ENCODE measurements at regions not wholly inside any gene's neighbourhood (a gene's known extent, or its start where the extent isn't known, plus 50 kb on each side); places are given as distances from the start of the nearest gene placed in this dataset.

DNA sequence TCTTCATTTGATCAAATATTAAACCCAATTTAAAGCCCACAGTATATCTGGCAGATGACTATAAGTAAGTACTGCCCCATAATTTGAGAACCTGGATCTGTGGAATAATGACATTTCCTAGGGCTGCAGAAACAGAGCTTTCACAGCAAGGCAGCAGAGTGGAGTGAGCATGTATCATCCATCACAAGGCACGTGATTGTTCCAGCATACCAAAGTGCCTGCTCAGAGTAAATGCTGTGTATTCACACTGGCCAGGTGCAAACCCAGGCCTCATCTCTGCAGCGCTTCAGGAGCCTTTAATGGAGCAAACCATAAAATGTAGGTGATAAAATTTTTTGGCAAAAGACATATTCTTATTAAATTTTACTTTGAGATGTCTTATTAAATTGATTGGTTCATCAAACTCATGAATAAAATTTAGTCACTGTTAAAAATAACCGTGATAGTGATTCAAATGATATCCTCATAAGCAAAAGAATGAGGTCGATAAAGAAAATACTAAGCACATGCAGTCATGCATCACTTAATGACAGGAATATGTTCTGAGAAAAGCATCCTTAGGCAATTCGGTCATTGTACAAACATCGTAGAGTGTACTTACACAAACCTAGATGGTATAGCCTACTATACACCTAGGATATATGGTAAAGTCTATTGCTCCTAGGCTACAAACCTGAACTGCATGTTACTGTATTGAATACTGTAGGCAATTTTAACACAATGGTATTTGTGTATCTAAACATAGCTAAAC lies 99.3 kb upstream of the SLC24A5 start:
- no peak overlapping the region for H3K4me3 Mint-ChIP-seq
- no peak for ATAC-seq (replicated peaks; ENCODE audit: extremely low read depth, poor library complexity, severe bottlenecking)
- H3K4me1 Mint-ChIP-seq: no peaks in the 10 kb centered on the region
- H3K9me3 Mint-ChIP-seq: peaks cover 6% of the 10 kb centered on the region
- H3K27ac Mint-ChIP-seq (ENCODE audit: low read depth): no peak overlapping the region
- no peaks in the 10 kb centered on the region for H3K36me3 Mint-ChIP-seq (ENCODE audit: insufficient read depth)
- no peak for DNase-seq (ENCODE audit: low spot score in 2 of 2)
- no peaks in the 10 kb centered on the region for H3K27me3 Mint-ChIP-seq

DNA sequence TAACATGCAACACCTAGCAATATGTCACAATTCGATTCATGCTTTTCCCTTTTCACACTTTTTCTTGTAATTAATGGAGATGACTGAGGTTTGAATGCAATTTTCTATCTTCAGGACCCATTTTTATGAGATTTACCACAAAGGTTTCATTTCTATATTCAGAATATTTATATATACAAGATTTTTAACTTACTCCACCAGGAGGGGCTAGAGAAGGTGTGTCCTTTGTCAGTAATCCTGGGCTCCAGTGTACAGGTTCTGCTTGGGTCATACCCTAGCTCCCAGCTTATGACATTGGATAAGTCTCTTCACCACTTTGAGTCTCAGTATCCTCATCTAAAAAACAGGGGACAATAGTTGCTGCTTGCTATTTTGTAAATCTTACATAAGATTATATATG lies 95.7 kb upstream of the SLC24A5 start:
- ATAC-seq (replicated peaks; ENCODE audit: extremely low read depth, poor library complexity, severe bottlenecking): no peak
- no peaks in the 10 kb centered on the region for H3K4me1 Mint-ChIP-seq
- H3K36me3 Mint-ChIP-seq (ENCODE audit: insufficient read depth): no peaks in the 10 kb centered on the region

DNA sequence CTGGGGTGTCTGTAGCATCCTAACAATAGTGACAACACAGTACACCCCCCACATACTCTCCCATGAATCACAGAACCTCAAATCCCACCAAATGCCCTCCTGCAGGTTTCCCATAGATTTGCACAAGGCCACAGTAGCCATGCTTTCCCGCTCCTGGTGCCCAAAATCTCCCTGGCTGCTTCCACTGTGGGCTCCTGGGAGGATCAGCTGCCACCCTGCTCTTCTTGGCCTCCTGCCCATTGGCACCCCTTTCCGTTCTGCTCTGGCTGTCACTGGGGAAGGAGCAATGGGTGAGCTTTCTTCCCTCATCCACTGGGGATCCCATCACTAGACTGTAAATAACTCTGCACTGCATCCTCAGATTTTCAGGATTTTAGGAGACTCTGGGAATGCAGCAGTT lies 92.1 kb upstream of the SLC24A5 start:
- no peak for DNase-seq (ENCODE audit: low spot score in 2 of 2)
- no peak overlapping the region for H3K4me3 Mint-ChIP-seq
- no peak for ATAC-seq (replicated peaks; ENCODE audit: extremely low read depth, poor library complexity, severe bottlenecking)
- H3K27ac Mint-ChIP-seq (ENCODE audit: low read depth): no peak overlapping the region
- no peaks in the 10 kb centered on the region for H3K27me3 Mint-ChIP-seq
- no peaks in the 10 kb centered on the region for H3K9me3 Mint-ChIP-seq
- no peaks in the 10 kb centered on the region for H3K4me1 Mint-ChIP-seq
- no peaks in the 10 kb centered on the region for H3K36me3 Mint-ChIP-seq (ENCODE audit: insufficient read depth)

More for the DNA sequence above, 95.7 kb upstream of the SLC24A5 start:
- Mint-ChIP-seq H3K4me3 (no peak overlapping the region), H3K27me3 (no peaks in the 10 kb centered on the region), H3K27ac (ENCODE audit: low read depth) (no peak overlapping the region), H3K9me3 (no peaks in the 10 kb centered on the region)
- no peak for DNase-seq (ENCODE audit: low spot score in 2 of 2)

DNA sequence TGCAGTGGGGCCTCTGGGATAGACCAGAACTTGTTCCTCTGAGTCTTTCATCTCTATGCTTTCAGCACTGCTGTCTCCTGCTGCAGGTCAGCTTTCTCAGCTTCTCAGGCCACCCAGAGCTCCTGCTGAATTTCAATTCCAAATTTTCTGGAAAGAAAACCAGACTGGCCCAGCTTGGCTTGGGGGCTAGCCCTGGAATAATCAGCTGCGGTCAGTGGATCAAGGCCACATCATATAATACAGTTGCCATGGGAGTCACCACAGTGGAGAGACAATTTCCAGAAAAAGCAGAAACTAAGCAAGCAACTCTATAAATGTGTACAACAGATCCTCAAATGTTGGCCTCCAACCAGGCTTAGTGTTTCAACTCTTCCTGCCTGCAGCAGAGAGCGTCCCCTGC lies 91.1 kb upstream of the SLC24A5 start:
- no peaks in the 10 kb centered on the region for H3K9me3 Mint-ChIP-seq
- ATAC-seq (replicated peaks; ENCODE audit: extremely low read depth, poor library complexity, severe bottlenecking): no peak
- no peaks in the 10 kb centered on the region for H3K4me1 Mint-ChIP-seq
- H3K27ac Mint-ChIP-seq (ENCODE audit: low read depth): no peak overlapping the region
- no peaks in the 10 kb centered on the region for H3K27me3 Mint-ChIP-seq
- no peak for DNase-seq (ENCODE audit: low spot score in 2 of 2)
- H3K36me3 Mint-ChIP-seq (ENCODE audit: insufficient read depth): no peaks in the 10 kb centered on the region
- no peak overlapping the region for H3K4me3 Mint-ChIP-seq

DNA sequence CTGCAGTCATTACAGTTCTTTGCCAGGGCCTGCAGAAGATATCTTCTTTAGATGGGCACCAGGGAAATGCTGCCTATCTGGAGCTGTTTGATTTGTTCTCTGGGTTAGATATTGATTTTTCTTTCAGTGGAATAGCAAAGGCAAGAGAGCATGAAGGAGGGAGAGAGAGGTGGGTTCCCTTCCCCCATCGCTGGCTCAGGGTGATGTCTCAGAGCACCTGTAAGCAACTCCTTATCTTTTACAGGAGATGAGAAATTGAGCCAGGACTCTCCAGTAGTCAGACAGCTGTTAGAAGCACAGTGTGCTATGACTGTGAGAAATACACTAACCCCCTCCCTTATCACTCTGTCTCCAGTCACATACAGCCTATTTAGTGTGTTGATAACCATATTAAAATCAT lies 89.3 kb upstream of the SLC24A5 start:
- ATAC-seq (replicated peaks; ENCODE audit: extremely low read depth, poor library complexity, severe bottlenecking) (no peak), DNase-seq (ENCODE audit: low spot score in 2 of 2) (no peak)
- H3K4me1 Mint-ChIP-seq: no peaks in the 10 kb centered on the region
- H3K9me3 Mint-ChIP-seq: no peaks in the 10 kb centered on the region
- H3K36me3 Mint-ChIP-seq (ENCODE audit: insufficient read depth): no peaks in the 10 kb centered on the region
- no peaks in the 10 kb centered on the region for H3K27me3 Mint-ChIP-seq
- H3K27ac Mint-ChIP-seq (ENCODE audit: low read depth): no peak overlapping the region
- H3K4me3 Mint-ChIP-seq: no peak overlapping the region

DNA sequence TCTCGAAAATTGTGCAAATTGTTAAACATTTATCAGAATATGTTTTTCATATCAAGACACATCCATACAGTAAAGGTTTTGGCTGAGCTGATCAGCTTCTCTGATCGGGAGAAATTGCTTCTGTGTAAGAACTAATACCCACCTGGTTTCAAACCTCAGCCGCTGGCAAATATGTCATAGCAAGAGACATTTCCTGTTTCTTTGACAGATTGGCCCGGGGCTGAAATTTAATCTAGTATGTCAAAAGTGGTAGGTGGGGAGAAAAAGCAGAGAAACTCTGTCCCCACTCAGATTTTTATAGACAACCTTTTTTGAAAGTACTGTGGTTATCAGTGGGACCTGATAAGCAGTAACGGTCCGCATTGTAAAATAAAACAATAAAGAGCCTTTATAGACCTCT lies 88.8 kb upstream of the SLC24A5 start:
- Mint-ChIP-seq H3K4me1 (no peaks in the 10 kb centered on the region), H3K9me3 (no peaks in the 10 kb centered on the region), H3K27me3 (no peaks in the 10 kb centered on the region), H3K27ac (ENCODE audit: low read depth) (no peak overlapping the region), H3K4me3 (no peak overlapping the region), H3K36me3 (ENCODE audit: insufficient read depth) (no peaks in the 10 kb centered on the region)
- ATAC-seq (replicated peaks; ENCODE audit: extremely low read depth, poor library complexity, severe bottlenecking) (no peak), DNase-seq (ENCODE audit: low spot score in 2 of 2) (no peak)

DNA sequence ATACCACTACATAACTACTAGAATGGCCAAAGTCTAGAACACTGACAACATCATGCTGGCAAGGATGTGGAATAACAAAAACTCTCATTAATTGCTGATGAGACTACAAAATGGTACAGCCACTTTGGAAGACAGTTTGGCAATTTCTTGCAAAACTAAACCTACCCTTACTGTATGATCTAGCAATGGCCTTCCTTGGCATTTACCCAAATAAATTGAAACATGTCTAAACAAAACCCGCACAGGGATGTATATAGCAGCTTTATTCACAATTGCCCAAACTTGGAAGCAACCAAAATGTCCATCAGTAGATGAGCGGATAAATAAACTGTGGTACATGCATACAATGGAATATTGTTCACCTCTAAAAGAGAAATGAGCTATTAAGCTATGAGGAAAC lies 87.9 kb upstream of the SLC24A5 start:
- Mint-ChIP-seq H3K27me3 (peaks cover 5% of the 10 kb centered on the region), H3K4me3 (no peak overlapping the region), H3K36me3 (ENCODE audit: insufficient read depth) (no peaks in the 10 kb centered on the region), H3K9me3 (peaks cover 6% of the 10 kb centered on the region), H3K27ac (ENCODE audit: low read depth) (no peak overlapping the region), H3K4me1 (no peaks in the 10 kb centered on the region)
- DNase-seq (ENCODE audit: low spot score in 2 of 2) (no peak), ATAC-seq (replicated peaks; ENCODE audit: extremely low read depth, poor library complexity, severe bottlenecking) (no peak)

DNA sequence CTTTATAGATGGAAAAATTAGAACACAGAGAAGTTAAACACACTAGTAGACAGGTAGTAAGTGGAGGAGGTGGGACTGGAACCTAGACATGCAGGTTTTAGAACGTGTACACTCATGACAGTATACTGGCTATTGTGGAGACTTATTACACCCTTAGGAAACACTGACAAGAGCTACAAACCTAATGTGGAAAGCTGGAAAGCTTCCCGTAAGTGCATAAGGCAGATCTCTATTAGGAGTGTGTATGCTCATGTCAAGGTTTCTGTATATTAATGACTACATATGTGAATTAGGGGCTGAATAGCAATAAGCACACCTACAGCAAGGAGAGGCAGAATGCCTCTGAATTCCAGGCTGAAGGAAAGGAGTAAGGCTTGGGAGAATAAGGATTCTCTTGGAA lies 82.6 kb upstream of the SLC24A5 start:
- H3K27me3 Mint-ChIP-seq: peaks cover 8% of the 10 kb centered on the region
- no peaks in the 10 kb centered on the region for H3K36me3 Mint-ChIP-seq (ENCODE audit: insufficient read depth)
- DNase-seq (ENCODE audit: low spot score in 2 of 2) (no peak), ATAC-seq (replicated peaks; ENCODE audit: extremely low read depth, poor library complexity, severe bottlenecking) (no peak)
- no peak overlapping the region for H3K4me3 Mint-ChIP-seq
- peaks cover 6% of the 10 kb centered on the region for H3K9me3 Mint-ChIP-seq
- no peaks in the 10 kb centered on the region for H3K4me1 Mint-ChIP-seq
- H3K27ac Mint-ChIP-seq (ENCODE audit: low read depth): no peak overlapping the region

DNA sequence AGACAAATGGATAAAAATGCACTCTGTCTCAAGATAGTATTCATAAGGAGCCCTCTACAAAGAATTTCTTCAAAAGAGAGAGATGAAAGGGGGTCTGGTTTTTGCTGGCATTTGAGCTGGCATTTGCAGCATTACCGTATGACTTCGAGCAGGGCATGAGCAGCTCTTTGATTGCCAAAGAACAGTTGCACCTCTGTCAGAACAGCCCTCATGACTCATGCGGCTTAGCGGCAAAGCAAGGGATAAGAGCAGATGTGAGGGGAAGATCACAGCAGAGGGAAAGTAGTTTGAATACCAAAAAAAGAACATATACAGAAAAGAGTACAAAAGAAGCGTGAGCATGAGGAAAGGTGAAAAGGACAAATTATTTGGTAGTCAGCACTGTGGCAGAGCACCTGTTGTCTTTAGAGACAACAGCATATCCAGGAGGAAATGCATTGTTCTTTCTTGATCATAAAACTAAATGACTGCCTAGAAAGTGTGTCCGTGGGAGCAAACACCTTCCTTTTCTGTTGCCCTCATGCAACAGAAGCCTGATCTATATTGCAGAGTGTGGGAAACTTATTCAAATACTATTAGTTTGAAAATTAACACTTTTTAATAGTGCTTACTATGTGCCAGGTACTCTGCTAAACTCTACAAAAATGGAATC lies 80.5 kb upstream of the SLC24A5 start:
- no peak overlapping the region for H3K27ac Mint-ChIP-seq (ENCODE audit: low read depth)
- ATAC-seq (replicated peaks; ENCODE audit: extremely low read depth, poor library complexity, severe bottlenecking) (no peak), DNase-seq (ENCODE audit: low spot score in 2 of 2) (no peak)
- H3K4me3 Mint-ChIP-seq: no peak overlapping the region
- no peaks in the 10 kb centered on the region for H3K4me1 Mint-ChIP-seq
- H3K36me3 Mint-ChIP-seq (ENCODE audit: insufficient read depth): no peaks in the 10 kb centered on the region
- peaks cover 10% of the 10 kb centered on the region for H3K9me3 Mint-ChIP-seq
- peaks cover 8% of the 10 kb centered on the region for H3K27me3 Mint-ChIP-seq

DNA sequence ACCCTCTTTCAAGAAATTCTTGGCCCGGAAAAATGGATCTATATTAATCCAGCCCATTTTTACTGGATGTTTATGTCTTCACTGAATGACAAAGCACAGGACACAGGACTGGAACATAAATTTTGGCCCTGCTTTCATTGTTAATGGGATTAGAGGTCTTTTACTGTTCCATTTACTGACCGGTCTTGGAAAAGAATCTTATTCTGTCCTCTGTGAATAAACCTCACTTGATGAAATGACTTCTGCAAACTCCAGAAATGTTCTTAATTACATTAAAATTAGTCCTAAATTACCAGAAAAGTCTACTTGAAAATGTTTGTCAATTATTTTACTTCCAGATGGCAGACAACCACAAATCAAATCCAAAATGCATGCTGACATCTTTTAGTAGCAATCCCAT lies 79.3 kb upstream of the SLC24A5 start:
- Mint-ChIP-seq H3K27me3 (peaks cover 8% of the 10 kb centered on the region), H3K4me3 (no peak overlapping the region), H3K4me1 (no peaks in the 10 kb centered on the region), H3K27ac (ENCODE audit: low read depth) (no peak overlapping the region), H3K9me3 (peaks cover 10% of the 10 kb centered on the region), H3K36me3 (ENCODE audit: insufficient read depth) (no peaks in the 10 kb centered on the region)
- DNase-seq (ENCODE audit: low spot score in 2 of 2): no peak
- ATAC-seq (replicated peaks; ENCODE audit: extremely low read depth, poor library complexity, severe bottlenecking): no peak

DNA sequence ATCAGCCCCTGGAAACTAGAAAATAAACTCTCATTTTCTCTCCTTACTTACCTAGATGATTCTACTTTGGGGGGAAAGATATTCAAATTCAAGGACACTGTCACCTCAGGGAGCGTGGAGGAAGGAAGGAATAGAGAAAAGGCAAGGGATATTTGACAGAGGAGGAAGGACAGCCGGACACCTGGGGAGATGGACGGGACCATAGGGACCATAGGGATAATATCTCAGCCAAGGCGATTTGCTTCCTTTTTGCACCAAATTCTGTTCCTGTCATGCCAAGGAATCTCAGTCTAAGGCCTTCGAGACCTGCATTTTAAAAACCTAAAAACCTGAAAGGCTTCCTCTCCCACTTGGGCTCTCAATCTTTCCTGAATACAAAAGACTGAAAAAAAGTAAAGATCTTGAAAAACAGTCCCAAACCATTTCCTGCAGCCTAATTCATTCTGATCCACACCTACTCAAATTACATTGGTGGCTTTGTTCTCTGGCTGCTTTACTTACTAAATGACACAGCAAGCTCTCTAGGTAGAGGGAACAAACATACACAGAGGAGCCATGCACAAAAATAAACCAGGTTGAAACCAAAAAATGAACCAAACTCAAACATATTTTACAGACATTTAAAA lies 73.9 kb upstream of the SLC24A5 start:
- H3K27me3 Mint-ChIP-seq: no peaks in the 10 kb centered on the region

DNA sequence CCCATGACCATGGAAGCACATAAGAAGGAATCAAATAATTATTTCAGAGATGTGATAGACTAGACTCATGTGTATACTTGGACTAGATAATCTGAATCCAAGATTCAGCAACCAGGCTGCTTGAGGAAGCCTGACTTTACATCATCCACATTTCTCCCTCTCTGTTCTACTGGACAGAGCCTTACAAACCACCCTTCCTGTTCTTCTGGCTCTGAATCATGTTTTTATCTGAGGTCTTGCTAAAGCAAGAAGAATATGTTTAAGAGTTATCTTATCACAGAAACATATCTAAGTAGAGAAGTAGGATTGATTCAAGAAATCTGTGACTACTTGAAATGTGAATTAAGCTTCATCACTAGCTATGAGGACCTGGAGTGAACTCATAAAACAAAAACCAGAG lies 71.1 kb upstream of the SLC24A5 start:
- Mint-ChIP-seq H3K36me3 (ENCODE audit: insufficient read depth) (no peaks in the 10 kb centered on the region), H3K27me3 (no peaks in the 10 kb centered on the region), H3K9me3 (no peaks in the 10 kb centered on the region), H3K4me1 (no peaks in the 10 kb centered on the region), H3K4me3 (no peak overlapping the region), H3K27ac (ENCODE audit: low read depth) (no peak overlapping the region)
- ATAC-seq (replicated peaks; ENCODE audit: extremely low read depth, poor library complexity, severe bottlenecking) (no peak), DNase-seq (ENCODE audit: low spot score in 2 of 2) (no peak)

More for the DNA sequence above, 73.9 kb upstream of the SLC24A5 start:
- Mint-ChIP-seq H3K9me3 (peaks cover 4% of the 10 kb centered on the region), H3K27ac (ENCODE audit: low read depth) (no peak overlapping the region), H3K4me3 (no peak overlapping the region), H3K36me3 (ENCODE audit: insufficient read depth) (no peaks in the 10 kb centered on the region), H3K4me1 (no peaks in the 10 kb centered on the region)
- no peak for DNase-seq (ENCODE audit: low spot score in 2 of 2)
- ATAC-seq (replicated peaks; ENCODE audit: extremely low read depth, poor library complexity, severe bottlenecking): no peak

DNA sequence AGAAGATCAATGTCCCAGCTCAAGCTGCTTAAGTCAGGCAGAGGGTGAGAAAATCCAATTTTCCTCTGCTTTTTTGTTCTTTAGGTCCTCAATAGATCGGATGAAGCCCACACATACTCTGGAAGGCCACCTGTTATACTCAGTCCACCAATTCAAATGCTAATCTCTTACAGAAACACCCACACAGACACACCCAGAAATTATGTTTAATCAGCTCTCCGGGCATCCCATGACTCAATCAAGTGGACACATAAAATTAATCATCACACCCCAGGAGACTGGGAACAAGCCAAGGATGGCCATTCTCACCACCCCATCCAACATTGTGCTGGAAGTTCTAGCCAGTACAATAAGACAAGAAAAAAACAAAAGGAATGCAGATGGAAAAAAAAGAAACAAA lies 67.8 kb upstream of the SLC24A5 start:
- H3K27ac Mint-ChIP-seq (ENCODE audit: low read depth): no peak overlapping the region
- no peaks in the 10 kb centered on the region for H3K9me3 Mint-ChIP-seq
- H3K36me3 Mint-ChIP-seq (ENCODE audit: insufficient read depth): no peaks in the 10 kb centered on the region
- H3K27me3 Mint-ChIP-seq: no peaks in the 10 kb centered on the region
- DNase-seq (ENCODE audit: low spot score in 2 of 2) (no peak), ATAC-seq (replicated peaks; ENCODE audit: extremely low read depth, poor library complexity, severe bottlenecking) (no peak)
- H3K4me1 Mint-ChIP-seq: no peaks in the 10 kb centered on the region
- no peak overlapping the region for H3K4me3 Mint-ChIP-seq
